ENCODE measurements at regions not wholly inside any gene's neighbourhood (a gene's known extent, or its start where the extent isn't known, plus 50 kb on each side); places are given as distances from the start of the nearest gene placed in this dataset.

- intact Hi-C loops (cut with micrococcal nuclease), result no loop called here
- no peak for DNase-seq (ENCODE audit: unreplicated experiment)
- no peaks in the 10 kb centered on the region for H3K4me1 Mint-ChIP-seq (ENCODE audit: insufficient read depth, unreplicated experiment)
- no peaks in the 10 kb centered on the region for H3K36me3 Mint-ChIP-seq (ENCODE audit: insufficient read depth, unreplicated experiment)
- TF ChIP-seq, protein P1, sequence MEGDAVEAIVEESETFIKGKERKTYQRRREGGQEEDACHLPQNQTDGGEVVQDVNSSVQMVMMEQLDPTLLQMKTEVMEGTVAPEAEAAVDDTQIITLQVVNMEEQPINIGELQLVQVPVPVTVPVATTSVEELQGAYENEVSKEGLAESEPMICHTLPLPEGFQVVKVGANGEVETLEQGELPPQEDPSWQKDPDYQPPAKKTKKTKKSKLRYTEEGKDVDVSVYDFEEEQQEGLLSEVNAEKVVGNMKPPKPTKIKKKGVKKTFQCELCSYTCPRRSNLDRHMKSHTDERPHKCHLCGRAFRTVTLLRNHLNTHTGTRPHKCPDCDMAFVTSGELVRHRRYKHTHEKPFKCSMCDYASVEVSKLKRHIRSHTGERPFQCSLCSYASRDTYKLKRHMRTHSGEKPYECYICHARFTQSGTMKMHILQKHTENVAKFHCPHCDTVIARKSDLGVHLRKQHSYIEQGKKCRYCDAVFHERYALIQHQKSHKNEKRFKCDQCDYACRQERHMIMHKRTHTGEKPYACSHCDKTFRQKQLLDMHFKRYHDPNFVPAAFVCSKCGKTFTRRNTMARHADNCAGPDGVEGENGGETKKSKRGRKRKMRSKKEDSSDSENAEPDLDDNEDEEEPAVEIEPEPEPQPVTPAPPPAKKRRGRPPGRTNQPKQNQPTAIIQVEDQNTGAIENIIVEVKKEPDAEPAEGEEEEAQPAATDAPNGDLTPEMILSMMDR (IDR thresholded peaks at IDR 0.05; ENCODE audit: unreplicated experiment), result no peak
- ChIA-PET POLR2A (no interaction called here), CTCF (no interaction called here)
- no peak overlapping the region for H3K4me3 Mint-ChIP-seq (ENCODE audit: unreplicated experiment)
- BruUV-seq (replicated peaks), result no TSS peak
- H3K27me3 Mint-ChIP-seq (ENCODE audit: insufficient read depth, unreplicated experiment), result no peaks in the 10 kb centered on the region
- H3K27ac Mint-ChIP-seq (ENCODE audit: low read depth, unreplicated experiment), result no peak overlapping the region
- H3K9me3 Mint-ChIP-seq (ENCODE audit: unreplicated experiment), result no peaks in the 10 kb centered on the region
Measured at GRCh38 chr6:126152372-126152745, 166.0 kb downstream of the TRMT11 start.

DNA sequence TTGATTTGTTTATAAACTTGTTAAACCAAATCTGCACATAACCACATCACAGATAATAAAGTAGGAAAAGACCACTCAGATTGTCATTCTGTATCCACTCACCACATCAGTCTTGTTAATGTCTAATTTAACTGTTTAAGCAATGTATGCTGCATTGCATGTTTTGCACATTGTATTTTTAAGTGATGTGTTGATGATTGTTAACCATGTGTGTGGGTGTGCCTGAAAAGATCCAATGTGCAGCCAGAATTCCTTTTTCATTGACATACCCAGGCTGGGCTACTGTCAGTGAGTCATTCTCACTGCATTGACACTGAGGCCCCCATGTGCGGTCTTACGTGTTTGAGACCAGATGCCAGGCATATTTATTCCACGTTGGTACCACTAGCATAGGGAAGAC lies 167.3 kb downstream of the TRMT11 start:
- intact Hi-C loops (cut with micrococcal nuclease), result no loop called here
- Mint-ChIP-seq H3K9me3 (ENCODE audit: unreplicated experiment) (no peaks in the 10 kb centered on the region), H3K27me3 (ENCODE audit: insufficient read depth, unreplicated experiment) (no peaks in the 10 kb centered on the region), H3K4me3 (ENCODE audit: unreplicated experiment) (no peak overlapping the region), H3K27ac (ENCODE audit: low read depth, unreplicated experiment) (no peak overlapping the region), H3K36me3 (ENCODE audit: insufficient read depth, unreplicated experiment) (no peaks in the 10 kb centered on the region), H3K4me1 (ENCODE audit: insufficient read depth, unreplicated experiment) (no peaks in the 10 kb centered on the region)
- ChIA-PET POLR2A (no interaction called here), CTCF (no interaction called here)
- TF ChIP-seq, protein P1 (IDR thresholded peaks at IDR 0.05; ENCODE audit: unreplicated experiment), result no peak
- no peak for DNase-seq (ENCODE audit: unreplicated experiment)
- BruUV-seq (replicated peaks), result no TSS peak

DNA sequence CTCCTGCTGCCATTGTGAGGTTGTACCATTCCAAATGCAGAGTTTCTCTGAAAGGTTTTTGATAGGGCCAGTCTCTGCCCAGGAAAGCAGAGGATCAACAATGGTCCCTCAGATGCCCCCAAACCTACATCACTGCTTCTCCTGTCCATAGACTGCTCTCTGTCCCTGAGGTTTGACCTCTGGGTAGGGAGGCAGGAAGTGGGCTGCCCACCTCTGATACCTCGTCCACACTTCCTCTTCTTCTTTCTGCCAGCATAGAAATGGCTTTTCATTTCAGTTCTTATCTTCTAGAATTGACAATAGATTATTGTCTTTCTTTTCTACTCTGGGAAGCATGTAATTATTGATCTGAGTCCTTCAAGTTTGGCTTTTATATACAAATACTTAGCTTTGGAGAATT lies 170.6 kb downstream of the TRMT11 start:
- BruUV-seq (replicated peaks), result no TSS peak
- POLR2A ChIA-PET, result no interaction called here

GRCh38 chr6:126167726-126168125 lies 172.2 kb upstream of the CENPW start:
- Mint-ChIP-seq H3K9me3 (ENCODE audit: unreplicated experiment) (peaks cover 17% of the 10 kb centered on the region), H3K27ac (ENCODE audit: low read depth, unreplicated experiment) (no peak overlapping the region), H3K36me3 (ENCODE audit: insufficient read depth, unreplicated experiment) (no peaks in the 10 kb centered on the region), H3K4me1 (ENCODE audit: insufficient read depth, unreplicated experiment) (no peaks in the 10 kb centered on the region), H3K4me3 (ENCODE audit: unreplicated experiment) (no peak overlapping the region), H3K27me3 (ENCODE audit: insufficient read depth, unreplicated experiment) (no peaks in the 10 kb centered on the region)
- DNase-seq (ENCODE audit: unreplicated experiment), result no peak
- POLR2A ChIA-PET, result no interaction called here
- no TSS peak for BruUV-seq (replicated peaks)
- TF ChIP-seq, protein P1 (IDR thresholded peaks at IDR 0.05; ENCODE audit: unreplicated experiment), result no peak
- intact Hi-C loops (cut with micrococcal nuclease), result no loop called here
- CTCF ChIA-PET, result interaction anchor here (0.6 to 1.1 kb wide), 5 partner anchors 12 to 827 kb away, joined by 3 to 4 read pairs (median 3); no protein-coding TSS in a partner anchor

More for the DNA sequence above, 170.6 kb downstream of the TRMT11 start:
- no peak for DNase-seq (ENCODE audit: unreplicated experiment)
- CTCF ChIA-PET, result no interaction called here
- Mint-ChIP-seq H3K4me1 (ENCODE audit: insufficient read depth, unreplicated experiment) (no peaks in the 10 kb centered on the region), H3K27me3 (ENCODE audit: insufficient read depth, unreplicated experiment) (no peaks in the 10 kb centered on the region), H3K27ac (ENCODE audit: low read depth, unreplicated experiment) (no peak overlapping the region), H3K4me3 (ENCODE audit: unreplicated experiment) (no peak overlapping the region), H3K9me3 (ENCODE audit: unreplicated experiment) (no peaks in the 10 kb centered on the region), H3K36me3 (ENCODE audit: insufficient read depth, unreplicated experiment) (peaks cover 5% of the 10 kb centered on the region)
- TF ChIP-seq, protein P1 (IDR thresholded peaks at IDR 0.05; ENCODE audit: unreplicated experiment), result no peak
- intact Hi-C loops (cut with micrococcal nuclease), result no loop called here
